ENCODE measurements at regions not wholly inside any gene's neighbourhood (a gene's known extent, or its start where the extent isn't known, plus 50 kb on each side); places are given as distances from the start of the nearest gene placed in this dataset.
"Not testable (repeated sequence)": the region's sequence is repeated elsewhere in the genome, so short reads cannot be mapped to it uniquely, and the experiment has no call there.

DNA sequence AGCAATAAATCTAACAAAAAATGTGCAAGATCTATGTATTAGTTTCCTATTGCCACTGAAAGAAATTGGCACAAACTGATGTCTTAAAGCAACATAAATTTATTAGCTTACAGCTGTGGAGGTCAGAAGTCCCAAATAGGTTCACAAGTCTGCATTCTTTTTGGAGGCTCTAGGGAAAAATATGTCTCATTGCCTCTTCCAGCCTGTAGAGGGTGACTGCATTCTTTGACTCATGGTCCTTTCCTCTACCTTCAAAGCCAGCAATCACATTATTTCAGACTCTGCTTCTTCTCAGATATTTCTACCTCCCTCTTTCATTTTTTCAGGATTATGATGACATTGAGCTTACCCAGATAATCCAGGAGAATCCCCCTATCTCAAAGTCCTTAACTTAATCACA lies 1531.1 kb downstream of the KHDRBS2 start:
- no peaks in the 10 kb centered on the region for H3K27me3 Mint-ChIP-seq (ENCODE audit: insufficient read depth)
- H3K4me3 Mint-ChIP-seq, result no peak overlapping the region
- H3K9me3 Mint-ChIP-seq, result peaks cover 48% of the 10 kb centered on the region
- 0 out of 2 replicates have a peak, but pooled peaks cover 4% of the 10 kb centered on the region for H3K36me3 Mint-ChIP-seq (ENCODE audit: low read depth)
- H3K27ac Mint-ChIP-seq, result no peak overlapping the region
- TF ChIP-seq, protein P1, sequence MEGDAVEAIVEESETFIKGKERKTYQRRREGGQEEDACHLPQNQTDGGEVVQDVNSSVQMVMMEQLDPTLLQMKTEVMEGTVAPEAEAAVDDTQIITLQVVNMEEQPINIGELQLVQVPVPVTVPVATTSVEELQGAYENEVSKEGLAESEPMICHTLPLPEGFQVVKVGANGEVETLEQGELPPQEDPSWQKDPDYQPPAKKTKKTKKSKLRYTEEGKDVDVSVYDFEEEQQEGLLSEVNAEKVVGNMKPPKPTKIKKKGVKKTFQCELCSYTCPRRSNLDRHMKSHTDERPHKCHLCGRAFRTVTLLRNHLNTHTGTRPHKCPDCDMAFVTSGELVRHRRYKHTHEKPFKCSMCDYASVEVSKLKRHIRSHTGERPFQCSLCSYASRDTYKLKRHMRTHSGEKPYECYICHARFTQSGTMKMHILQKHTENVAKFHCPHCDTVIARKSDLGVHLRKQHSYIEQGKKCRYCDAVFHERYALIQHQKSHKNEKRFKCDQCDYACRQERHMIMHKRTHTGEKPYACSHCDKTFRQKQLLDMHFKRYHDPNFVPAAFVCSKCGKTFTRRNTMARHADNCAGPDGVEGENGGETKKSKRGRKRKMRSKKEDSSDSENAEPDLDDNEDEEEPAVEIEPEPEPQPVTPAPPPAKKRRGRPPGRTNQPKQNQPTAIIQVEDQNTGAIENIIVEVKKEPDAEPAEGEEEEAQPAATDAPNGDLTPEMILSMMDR (IDR thresholded peaks at IDR 0.05), result no peak
- H3K4me1 Mint-ChIP-seq (ENCODE audit: low read depth), result no peaks in the 10 kb centered on the region
- no peak for DNase-seq

DNA sequence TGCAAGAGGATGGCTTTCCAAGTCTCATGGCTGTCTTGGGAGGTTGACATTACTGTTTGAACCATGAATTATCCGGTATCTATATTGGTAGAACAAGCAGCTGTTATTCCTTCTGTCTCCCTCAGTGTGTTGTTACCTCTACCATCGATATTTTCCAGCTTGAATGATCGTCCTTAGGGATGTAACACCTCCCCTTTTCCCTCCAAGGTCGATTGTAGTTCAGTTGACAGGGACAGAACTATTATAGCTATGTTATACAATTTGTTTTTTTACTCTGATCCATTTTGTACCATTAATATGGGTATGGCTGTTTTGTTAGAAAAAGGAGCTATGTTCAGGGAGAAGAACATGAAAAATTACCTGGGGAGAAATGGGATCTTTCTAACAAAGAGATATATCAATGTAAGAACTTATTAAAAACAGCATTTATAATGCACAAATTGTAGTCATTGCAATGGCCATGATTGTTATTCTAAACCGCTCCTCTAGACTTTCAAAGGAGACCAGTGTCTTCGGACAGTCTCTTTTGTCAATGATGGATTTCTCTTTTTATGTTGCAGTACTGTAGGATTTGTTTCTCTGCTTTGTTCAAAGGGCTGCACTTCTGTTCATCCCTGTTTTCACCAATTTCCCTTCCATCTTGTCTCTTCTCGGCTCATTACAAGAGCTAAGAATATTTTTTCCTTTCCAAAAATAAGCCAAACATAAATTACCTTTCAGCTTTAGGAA lies 1535.5 kb downstream of the KHDRBS2 start:
- DNase-seq; H3K4me3 Mint-ChIP-seq; H3K36me3 Mint-ChIP-seq (ENCODE audit: low read depth); H3K27ac Mint-ChIP-seq; H3K27me3 Mint-ChIP-seq (ENCODE audit: insufficient read depth); H3K4me1 Mint-ChIP-seq (ENCODE audit: low read depth): not testable (repeated sequence)
- H3K9me3 Mint-ChIP-seq, result peaks cover 26% of the 10 kb centered on the region

DNA sequence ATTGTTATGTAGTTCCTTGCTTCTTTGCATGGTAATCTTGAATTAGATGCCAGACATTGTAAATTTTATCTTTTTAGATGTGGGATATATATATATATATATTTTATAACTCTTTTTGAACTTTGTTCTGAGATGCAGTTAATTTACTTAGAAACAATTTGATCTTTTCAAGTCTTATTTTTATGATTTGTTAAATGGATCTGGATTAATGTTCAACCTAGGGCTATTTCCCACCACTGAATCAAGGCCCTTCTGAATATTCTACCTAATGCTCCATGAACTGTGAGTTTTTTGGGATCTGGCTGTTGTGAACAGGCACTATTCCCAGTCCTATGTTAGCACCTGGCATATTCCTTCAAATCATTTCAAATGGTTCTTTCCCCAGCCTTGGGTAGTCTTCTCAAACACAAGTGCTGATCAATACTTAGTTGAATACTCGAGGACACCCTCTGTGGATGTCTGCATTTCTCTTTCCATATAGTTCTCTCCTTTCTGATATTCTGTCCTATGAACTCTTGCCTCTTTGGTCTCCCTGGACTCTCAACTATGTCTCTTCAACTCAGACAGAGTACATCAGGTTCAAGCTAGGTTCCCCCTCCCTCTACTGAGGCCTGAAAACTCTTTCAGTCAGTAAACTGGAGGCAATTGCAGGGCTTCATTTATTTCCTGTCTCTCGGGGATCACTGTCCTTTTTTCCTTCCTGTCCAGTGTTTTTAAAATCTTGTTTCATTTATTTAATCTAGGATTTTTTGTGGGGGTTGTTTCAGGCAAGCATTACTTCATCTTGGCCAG lies 1538.1 kb downstream of the KHDRBS2 start:
- not testable (repeated sequence) for H3K4me1 Mint-ChIP-seq (ENCODE audit: low read depth); H3K27me3 Mint-ChIP-seq (ENCODE audit: insufficient read depth); DNase-seq; H3K4me3 Mint-ChIP-seq; H3K36me3 Mint-ChIP-seq (ENCODE audit: low read depth); H3K27ac Mint-ChIP-seq
- peaks cover 11% of the 10 kb centered on the region for H3K9me3 Mint-ChIP-seq

DNA sequence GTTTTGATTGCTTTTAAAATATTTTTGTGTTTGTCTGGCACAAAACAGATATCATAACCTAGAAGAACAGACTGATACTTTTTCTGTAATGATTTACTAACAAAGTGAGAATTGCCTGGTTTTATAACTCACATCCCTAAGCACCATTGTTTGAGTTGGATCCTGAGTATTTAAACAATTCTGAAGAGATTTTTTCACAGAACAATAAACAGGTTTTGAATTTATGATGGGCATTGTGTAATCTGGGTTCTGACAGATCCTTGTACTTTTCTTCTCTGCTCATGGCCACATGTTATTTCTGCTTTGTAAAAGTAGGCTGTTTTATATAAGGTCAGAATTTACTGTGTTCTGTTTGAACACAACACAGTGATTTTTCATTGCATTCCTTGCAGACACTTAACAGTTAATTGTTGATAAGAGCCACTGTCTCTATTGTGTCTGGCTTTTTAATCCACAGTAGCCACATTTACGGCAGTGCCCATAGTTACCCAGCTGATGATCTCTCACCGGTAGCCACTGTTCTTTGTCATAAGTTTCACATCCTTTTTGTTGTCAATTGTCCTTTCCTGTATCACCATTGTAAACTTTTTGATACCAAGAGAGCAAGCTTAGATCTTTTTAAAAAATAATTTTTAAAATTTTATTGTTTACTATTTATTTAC lies 1548.1 kb downstream of the KHDRBS2 start:
- DNase-seq; H3K4me1 Mint-ChIP-seq (ENCODE audit: low read depth); H3K4me3 Mint-ChIP-seq; H3K27me3 Mint-ChIP-seq (ENCODE audit: insufficient read depth); H3K27ac Mint-ChIP-seq; H3K36me3 Mint-ChIP-seq (ENCODE audit: low read depth): not testable (repeated sequence)
- peaks cover 15% of the 10 kb centered on the region for H3K9me3 Mint-ChIP-seq

DNA sequence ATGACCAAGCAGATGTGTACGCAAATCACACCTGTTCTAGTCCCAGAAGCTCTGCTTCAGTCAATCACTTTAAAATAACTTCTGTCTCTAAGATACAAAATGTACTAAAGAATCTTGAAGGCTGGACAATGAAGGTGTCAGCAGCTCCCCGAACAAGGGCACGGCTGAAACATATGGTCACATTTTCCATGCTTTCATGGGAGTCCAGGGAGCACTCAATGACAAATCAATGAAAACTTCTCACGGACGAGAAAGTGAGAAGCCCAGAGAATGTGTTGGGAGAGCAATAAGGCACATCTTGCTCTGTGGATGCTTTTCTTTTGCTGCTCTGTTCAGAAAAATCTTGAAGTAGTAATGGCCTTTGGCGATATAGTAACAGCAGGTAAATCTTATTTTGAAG lies 1548.7 kb downstream of the KHDRBS2 start:
- H3K27me3 Mint-ChIP-seq (ENCODE audit: insufficient read depth); DNase-seq; H3K4me1 Mint-ChIP-seq (ENCODE audit: low read depth); H3K36me3 Mint-ChIP-seq (ENCODE audit: low read depth); H3K27ac Mint-ChIP-seq; H3K4me3 Mint-ChIP-seq: not testable (repeated sequence)
- H3K9me3 Mint-ChIP-seq, result peaks cover 15% of the 10 kb centered on the region

DNA sequence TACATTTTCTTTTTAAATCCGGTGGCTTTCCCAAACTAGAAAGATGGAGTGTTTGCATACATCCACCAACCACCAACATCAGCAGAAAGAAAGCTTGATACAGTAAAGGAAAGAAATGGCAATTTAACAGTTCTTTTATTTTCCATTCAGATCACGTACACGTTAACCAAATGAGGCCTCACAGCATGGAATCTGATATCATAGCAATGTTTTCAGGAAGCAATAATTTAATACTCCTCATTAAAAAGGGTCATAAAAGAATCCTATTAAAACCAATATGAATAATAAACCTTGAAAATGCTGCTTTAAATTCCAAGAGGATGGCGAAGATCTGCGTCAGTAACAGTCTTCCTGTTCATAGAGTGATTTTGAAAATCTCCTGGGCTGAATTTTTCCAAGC lies 1562.1 kb downstream of the KHDRBS2 start:
- H3K27me3 Mint-ChIP-seq (ENCODE audit: insufficient read depth); H3K36me3 Mint-ChIP-seq (ENCODE audit: low read depth); DNase-seq; H3K27ac Mint-ChIP-seq; H3K4me1 Mint-ChIP-seq (ENCODE audit: low read depth); H3K4me3 Mint-ChIP-seq: not testable (repeated sequence)
- H3K9me3 Mint-ChIP-seq, result peaks cover 18% of the 10 kb centered on the region

DNA sequence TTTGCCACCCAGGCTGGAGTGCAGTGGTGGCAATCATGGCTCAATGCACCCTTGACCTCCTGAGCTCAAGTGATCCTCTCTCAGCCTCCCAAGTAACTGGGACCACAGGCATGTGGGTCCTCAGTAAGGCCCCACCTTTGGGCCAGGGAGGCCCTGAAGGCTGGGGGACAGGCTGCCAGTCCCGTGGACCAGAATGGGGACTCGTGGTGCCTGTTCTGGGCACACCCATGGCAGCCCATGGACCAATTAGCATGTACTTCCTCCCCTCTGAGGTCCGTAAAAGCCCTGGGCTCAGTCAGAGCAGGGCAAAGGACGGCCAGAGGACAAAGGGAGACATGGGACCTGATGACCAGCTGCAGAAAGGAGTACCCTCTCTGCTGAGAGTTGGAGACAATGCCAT lies 1590.8 kb downstream of the KHDRBS2 start:
- H3K4me3 Mint-ChIP-seq, result no peak overlapping the region
- TF ChIP-seq, protein P1 (IDR thresholded peaks at IDR 0.05), result no peak
- peaks cover 5% of the 10 kb centered on the region; the same call in 1 of the 2 replicates for H3K9me3 Mint-ChIP-seq
- DNase-seq, result no peak
- H3K27me3 Mint-ChIP-seq (ENCODE audit: insufficient read depth), result no peaks in the 10 kb centered on the region
- no peak overlapping the region for H3K27ac Mint-ChIP-seq
- H3K36me3 Mint-ChIP-seq (ENCODE audit: low read depth), result no peaks in the 10 kb centered on the region
- no peaks in the 10 kb centered on the region for H3K4me1 Mint-ChIP-seq (ENCODE audit: low read depth)

DNA sequence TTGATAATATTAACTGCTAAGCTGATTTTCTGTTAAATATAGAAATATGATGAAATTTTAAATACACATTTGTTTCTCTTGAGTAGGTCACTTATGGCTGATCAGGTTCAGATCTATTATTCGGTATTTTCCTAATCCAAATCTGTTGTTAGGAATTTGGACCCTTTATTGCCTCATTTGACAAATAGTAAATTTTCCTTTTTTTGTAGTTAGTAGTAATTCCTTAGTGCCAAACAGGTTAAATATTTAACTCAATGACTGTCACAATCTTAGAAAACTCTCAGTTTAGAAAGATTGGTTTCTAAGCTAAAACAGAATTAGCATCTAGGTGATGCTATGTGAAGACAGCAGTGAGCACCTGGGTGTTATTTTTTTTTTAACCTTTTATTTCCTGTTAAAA lies 1598.9 kb downstream of the KHDRBS2 start:
- no peak for DNase-seq
- no peak overlapping the region for H3K4me3 Mint-ChIP-seq
- H3K27me3 Mint-ChIP-seq (ENCODE audit: insufficient read depth), result no peaks in the 10 kb centered on the region
- H3K4me1 Mint-ChIP-seq (ENCODE audit: low read depth), result no peaks in the 10 kb centered on the region
- H3K27ac Mint-ChIP-seq, result no peak overlapping the region
- no peaks in the 10 kb centered on the region for H3K36me3 Mint-ChIP-seq (ENCODE audit: low read depth)
- H3K9me3 Mint-ChIP-seq, result peaks cover 15% of the 10 kb centered on the region
- TF ChIP-seq, protein P1 (IDR thresholded peaks at IDR 0.05), result no peak

Measured in HFFc6 (cell line).